HCT116 (cell line): ENCODE measurements at regions not wholly inside any gene's neighbourhood (a gene's known extent, or its start where the extent isn't known, plus 50 kb on each side); places are given as distances from the start of the nearest gene placed in this dataset.

ENCODE experiments used
- ATAC-seq: fragments of 200-7000 bp; cut with Tn5 transposase; 2 replicates; pipeline ENCODE4 v1.9.1; 2020; ENCODE audit warnings: mild to moderate bottlenecking, moderate library complexity
- BruUV-seq: library from RNA; stranded (reverse); fragments of 400-500 nt; replicated peaks from 2 replicates; lab custom pipeline; 2021; lab: Mats Ljungman, UMichigan
- CTCF ChIA-PET: fragments of 300-600 bp; sonication (Branson Sonifier 250); formaldehyde crosslinking; loops from one replicate; lab custom pipeline; 2021; ENCODE audit warnings: antibody characterized with exemption; lab: Charles Lee
- POLR2A ChIA-PET: fragments of 300-600, 350-600 bp; sonication (Branson Sonifier 250); formaldehyde crosslinking; loops from one replicate; lab custom pipeline; 2021; ENCODE audit warnings: antibody characterized with exemption; lab: Charles Lee
- RAD21 ChIA-PET, 2 experiments: fragments of 300-600 bp; sonication (Branson Sonifier 250); formaldehyde crosslinking; loops; one replicate each; lab custom pipeline; 2023; ENCODE audit warnings: low total read pairs in 2 of 2; ENCODE audit not compliant: uncharacterized antibody in 2 of 2, unreplicated experiment in 2 of 2, low non-redundant PET in 1 of 2; lab: Charles Lee
- DNase-seq: peaks from one replicate; pipeline ENCODE4 v3.0.0-alpha.2; 2010; ENCODE audit warnings: low read depth, low spot score
- H2AFZ ChIP-seq: fragments of 200-600 bp; shearing (Covaris generic), sonication (generic); 2 replicates; pipeline ENCODE4 v1.6.1; 2017; ENCODE audit warnings: low read depth, mixed run types, mixed read lengths, antibody characterized with exemption, low read length; ENCODE audit not compliant: poor library complexity, severe bottlenecking
- H3K27ac ChIP-seq: 2 replicates; pipeline ENCODE4 v1.5.1; 2012; ENCODE audit warnings: low read depth, low read length
- H3K27me3 ChIP-seq: fragments of 200-600 bp; sonication (generic); 2 replicates; pipeline ENCODE4 v1.6.1; 2016; ENCODE audit warnings: mixed run types, low read length, mixed read lengths; ENCODE audit not compliant: insufficient read depth
- H3K36me3 ChIP-seq, 2 experiments: fragments of 200-500 bp in 1 of 2; fragments of 200-600 bp in 1 of 2; sonication (Bioruptor generic) in 1 of 2; sonication (generic) in 1 of 2; 2 replicates each; pipeline versions ENCODE4 v1.5.1 to v1.6.1; 2014 to 2016; ENCODE audit warnings: low read length in 2 of 2, inconsistent platforms in 1 of 2, mixed read lengths in 1 of 2, mixed run types in 1 of 2; ENCODE audit not compliant: insufficient read depth in 2 of 2, control insufficient read depth in 1 of 2
- H3K4me1 ChIP-seq, 2 experiments: fragments of 200-600 bp in 1 of 2; sonication (generic) in 1 of 2; 2 replicates each; pipeline versions ENCODE4 v1.5.1 to v1.6.1; 2012 to 2017; ENCODE audit warnings: low read length in 2 of 2, inconsistent platforms in 1 of 2, mild to moderate bottlenecking in 1 of 2, mixed read lengths in 1 of 2, mixed run types in 1 of 2, moderate library complexity in 1 of 2; ENCODE audit not compliant: insufficient read depth in 2 of 2, control insufficient read depth in 1 of 2
- H3K4me2 ChIP-seq: fragments of 200-600 bp; sonication (generic); 2 replicates; pipeline ENCODE4 v1.6.1; 2017; ENCODE audit warnings: mixed run types, low read length, mixed read lengths
- H3K4me3 ChIP-seq, 2 experiments: fragments of 200-600 bp in 1 of 2; sonication (generic) in 1 of 2; replicated peaks in 1 of 2; 2 replicates each; pipeline ENCODE4 v1.5.1; 2011 to 2016; ENCODE audit warnings: low read length in 2 of 2, control low read depth in 1 of 2, low read depth in 1 of 2, mild to moderate bottlenecking in 1 of 2, mixed read lengths in 1 of 2, mixed run types in 1 of 2
- H3K79me2 ChIP-seq: fragments of 200-600 bp; sonication (generic); 2 replicates; pipeline ENCODE4 v1.6.1; 2017; ENCODE audit warnings: mild to moderate bottlenecking, mixed run types, low read length, moderate library complexity, mixed read lengths; ENCODE audit not compliant: insufficient read depth
- H3K9ac ChIP-seq: fragments of 200-600 bp; sonication (generic); 2 replicates; pipeline ENCODE4 v1.6.1; 2016; ENCODE audit warnings: low read length, mixed read lengths
- H3K9me2 ChIP-seq: fragments of 200-600 bp; sonication (generic), shearing (Covaris generic); 2 replicates; pipeline ENCODE4 v1.6.1; 2017; ENCODE audit warnings: mixed run types, mild to moderate bottlenecking, moderate library complexity; ENCODE audit not compliant: insufficient read depth
- H3K9me3 ChIP-seq, 2 experiments: fragments of 200-500 bp in 1 of 2; fragments of 200-600 bp in 1 of 2; sonication (Bioruptor generic) in 1 of 2; sonication (generic) in 1 of 2; 2 replicates each; pipeline ENCODE4 v1.6.1; 2014 to 2017; ENCODE audit warnings: low read length in 2 of 2, mixed read lengths in 2 of 2, inconsistent platforms in 1 of 2, low read depth in 1 of 2, mild to moderate bottlenecking in 1 of 2, mixed run types in 1 of 2, moderate library complexity in 1 of 2; ENCODE audit not compliant: control insufficient read depth in 1 of 2, insufficient read depth in 1 of 2
- H4K20me1 ChIP-seq: fragments of 200-600 bp; sonication (generic), shearing (Covaris generic); 2 replicates; pipeline ENCODE4 v1.6.1; 2017; ENCODE audit warnings: mixed run types, mild to moderate bottlenecking, moderate library complexity; ENCODE audit not compliant: insufficient read depth
- ATF3 ChIP-seq: IDR thresholded peaks from 2 replicates; pipeline ENCODE4 v1.6.1; 2012
- CEBPB ChIP-seq: IDR thresholded peaks from 2 replicates; pipeline ENCODE4 v1.6.1; 2012; ENCODE audit warnings: low read depth
- EGR1 ChIP-seq: IDR thresholded peaks from 2 replicates; pipeline ENCODE4 v1.6.1; 2012; ENCODE audit warnings: low read depth
- EZH2phosphoT487 ChIP-seq: fragments of 200-600 bp; IDR thresholded peaks from 2 replicates; pipeline ENCODE4 v1.6.1; 2018; ENCODE audit warnings: antibody characterized with exemption, borderline replicate concordance
- MAX ChIP-seq: IDR thresholded peaks from 2 replicates; pipeline ENCODE4 v1.6.1; 2012
- RAD21 ChIP-seq: IDR thresholded peaks from 2 replicates; pipeline ENCODE4 v1.6.1; 2012; ENCODE audit warnings: low read depth, mild to moderate bottlenecking
- REST ChIP-seq: IDR thresholded peaks from 2 replicates; pipeline ENCODE4 v1.6.1; 2012; ENCODE audit warnings: low read depth
- YY1 ChIP-seq: IDR thresholded peaks from 2 replicates; pipeline ENCODE4 v1.6.1; 2011; ENCODE audit warnings: low read length, low read depth, moderate library complexity, mild to moderate bottlenecking; ENCODE audit not compliant: insufficient replicate concordance; ENCODE audit errors: extremely low read depth
- ZBTB33 ChIP-seq: IDR thresholded peaks from 2 replicates; pipeline ENCODE4 v1.6.1; 2011; ENCODE audit warnings: mild to moderate bottlenecking, low read length, moderate library complexity; ENCODE audit not compliant: insufficient replicate concordance; ENCODE audit errors: extremely low read depth
- intact Hi-C: fragments of 100-400 bp; cut with micrococcal nuclease; formaldehyde crosslinking; loops from 2 replicates; pipeline ENCODE4 v1.10.0; 2022

- Histone ChIP-seq H3K79me2 (no peaks in the 10 kb centered on the region), H3K4me2 (no peak overlapping the region), H3K9me3 (no peaks in the 10 kb centered on the region), H3K36me3 (no peaks in the 10 kb centered on the region), H4K20me1 (no peaks in the 10 kb centered on the region), H2AFZ (no peak overlapping the region), H3K4me1 (peaks cover 3 to 10% of the 10 kb centered on the region in 2 experiments; a peak in 2 of 4 replicates), H3K27ac (no peak overlapping the region), H3K27me3 (no peaks in the 10 kb centered on the region), H3K9ac (no peak overlapping the region), H3K9me2 (no peaks in the 10 kb centered on the region), H3K4me3 (no peak overlapping the region)
- no TSS peak for BruUV-seq
- ChIA-PET RAD21 (no interaction called here), POLR2A (no interaction called here), CTCF (no interaction called here)
- DNase-seq = no peak
- intact Hi-C loops = no loop called here
- no peak for TF ChIP-seq CEBPB
- TF ChIP-seq ATF3 = no peak
- no peak for TF ChIP-seq EGR1
- no peak for TF ChIP-seq MAX
- TF ChIP-seq RAD21 = no peak
- no peak for TF ChIP-seq REST
- no peak for TF ChIP-seq EZH2phosphoT487
- no peak for TF ChIP-seq ZBTB33
- TF ChIP-seq YY1 = no peak
- ATAC-seq = no peak
These were observed 445.1 kb upstream of the CDH20 start for GRCh38 chr18:60888071-60888624.
